ENCODE measurements at regions not wholly inside any gene's neighbourhood (a gene's known extent, or its start where the extent isn't known, plus 50 kb on each side); places are given as distances from the start of the nearest gene placed in this dataset.
"Not testable (repeated sequence)": the region's sequence is repeated elsewhere in the genome, so short reads cannot be mapped to it uniquely, and the experiment has no call there.

- not testable (repeated sequence) for H2BK12ac ChIP-seq (ENCODE audit: low read depth, low read length); FAIRE-seq
These were observed 213.3 kb downstream of the PTGER3 start for GRCh38 chr1:70834365-70834764.

More at GRCh38 chr1:70834365-70834764, 213.3 kb downstream of the PTGER3 start:
- H2BK5ac ChIP-seq (ENCODE audit: low read depth, low read length); H3K79me2 ChIP-seq (ENCODE audit: control insufficient read depth in 1 of 2, insufficient read depth in 2 of 2, low read length in 2 of 2); DNase-seq (ENCODE audit: low read depth in 1 of 2, low spot score in 2 of 2); H4K8ac ChIP-seq (ENCODE audit: extremely low read depth, insufficient read depth, low read length); H2BK120ac ChIP-seq (replicated peaks; ENCODE audit: low read depth, low read length); H2BK20ac ChIP-seq (ENCODE audit: low read length); H3K14ac ChIP-seq (ENCODE audit: insufficient read length); H3K23me2 ChIP-seq (ENCODE audit: low read depth, low read length); H2AFZ ChIP-seq (ENCODE audit: low read length); H3K4me3 ChIP-seq (ENCODE audit: extremely low read depth in 1 of 4, insufficient read depth in 2 of 4, low read depth in 3 of 4, low read length in 4 of 4); H3K4ac ChIP-seq (replicated peaks; ENCODE audit: insufficient read length, low read depth, low read length); H3K23ac ChIP-seq (ENCODE audit: insufficient read length); H3K56ac ChIP-seq (replicated peaks; ENCODE audit: insufficient read length, low read depth, low read length); H4K5ac ChIP-seq (ENCODE audit: insufficient read length, low read depth, low read length); H3K36me3 ChIP-seq (ENCODE audit: control insufficient read depth in 2 of 4, insufficient read depth in 4 of 4, low read length in 3 of 4); H3K18ac ChIP-seq (ENCODE audit: extremely low read depth, low read length); H2AK5ac ChIP-seq (ENCODE audit: low read depth, low read length); H3K27ac ChIP-seq (ENCODE audit: low read depth, low read length); H3K4me1 ChIP-seq (replicated peaks in 1 of 4; ENCODE audit: control insufficient read depth in 3 of 4, insufficient read depth in 4 of 4, low read length in 3 of 4); H4K91ac ChIP-seq (replicated peaks; ENCODE audit: insufficient read length, low read length); H2BK15ac ChIP-seq (ENCODE audit: low read length); H3K4me2 ChIP-seq (ENCODE audit: insufficient read depth in 1 of 2, low read depth in 2 of 2, low read length in 2 of 2); H4K20me1 ChIP-seq (replicated peaks in 1 of 2; ENCODE audit: control insufficient read depth in 1 of 2, insufficient read depth in 2 of 2, low read length in 2 of 2); H3K9ac ChIP-seq (replicated peaks in 1 of 4; ENCODE audit: extremely low read depth in 1 of 4, low read depth in 3 of 4, low read length in 3 of 4); H3K79me1 ChIP-seq (ENCODE audit: low read depth, low read length); POLR2A ChIA-PET (ENCODE audit: partially characterized antibody); H3K27me3 ChIP-seq (replicated peaks in 1 of 4; ENCODE audit: control insufficient read depth in 3 of 4, extremely low read depth in 1 of 4, insufficient read depth in 3 of 4, low read length in 3 of 4); H3K9me3 ChIP-seq (ENCODE audit: insufficient read depth in 2 of 2, low read depth in 1 of 2, low read length in 1 of 2): not testable (repeated sequence)
- 92% methylated on average over 2 of the region's 2 CpGs; no CpG with 5 or more reads in 1 of the 2 experiments for WGBS, 2 experiments (ENCODE audit: extremely low coverage in 1 of 2, insufficient coverage in 1 of 2, insufficient read length in 1 of 2, insufficient replicate concordance in 2 of 2, low coverage in 1 of 2, low lambda C conversion rate in 2 of 2, missing lambda C conversion rate in 1 of 2)
- CTCF ChIA-PET (ENCODE audit: partially characterized antibody), result interaction anchor here (0.7 kb wide), 1 partner anchor 48 kb away, joined by 3 read pairs; no protein-coding TSS in a partner anchor
